ELR (cell line): ENCODE measurements at regions not wholly inside any gene's neighbourhood (a gene's known extent, or its start where the extent isn't known, plus 50 kb on each side); places are given as distances from the start of the nearest gene placed in this dataset.
"Not testable (repeated sequence)": the region's sequence is repeated elsewhere in the genome, so short reads cannot be mapped to it uniquely, and the experiment has no call there.

Experiments used
- DNase-seq: peaks from one replicate; pipeline ENCODE4 v3.0.0-alpha.2; 2015; ENCODE audit warnings: low read depth

DNA sequence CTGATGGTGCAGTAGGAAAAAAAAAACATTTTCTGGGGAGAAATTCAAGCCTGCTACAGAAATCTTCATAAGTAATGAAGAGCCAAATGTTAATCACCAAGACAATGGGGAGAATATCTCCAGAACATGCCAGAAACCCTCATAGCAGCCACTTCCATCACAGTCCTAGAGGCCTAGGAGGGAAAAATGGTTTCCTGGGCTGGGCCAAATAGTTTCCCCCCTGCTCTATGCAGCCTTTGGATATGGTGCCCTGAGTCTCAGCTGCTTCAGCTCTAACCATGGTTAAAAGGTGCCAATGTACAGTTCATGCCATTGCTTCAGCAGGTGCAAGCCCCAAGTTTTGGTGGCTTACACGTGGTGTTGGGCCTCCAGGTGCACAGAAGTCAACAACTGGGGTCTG, 113.1 kb downstream of the ZNF648 start:
- DNase-seq: no peak

- no peak for DNase-seq
Measured at GRCh38 chr1:181947441-181947840, 114.1 kb downstream of the ZNF648 start.

GRCh38 chr1:181936768-181937581, 124.5 kb downstream of the ZNF648 start:
- DNase-seq: peak; percentile 22

DNA sequence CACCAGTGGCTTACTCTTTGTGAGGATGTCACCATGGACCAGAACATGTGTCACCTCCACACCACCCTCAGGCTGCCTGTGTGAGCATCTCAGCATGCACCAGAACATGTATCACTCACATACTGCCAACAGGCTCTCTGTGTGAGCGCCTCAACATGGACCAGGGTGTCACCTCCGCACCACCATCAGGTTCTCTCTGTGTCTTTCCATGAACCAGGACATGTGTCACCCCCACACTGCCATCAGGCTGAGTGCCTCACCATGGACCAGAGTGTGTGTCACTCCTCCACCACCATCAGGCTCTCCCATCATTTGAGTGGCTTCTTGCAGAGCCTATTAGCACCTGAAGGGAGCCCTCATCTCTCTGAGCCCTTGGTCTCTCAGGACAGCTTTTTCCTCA, 125.2 kb downstream of the ZNF648 start:
- no peak for DNase-seq

GRCh38 chr1:181931873-181932272, 129.6 kb downstream of the ZNF648 start:
- DNase-seq: no peak

GRCh38 chr1:181930187-181930586, 131.3 kb downstream of the ZNF648 start:
- no peak for DNase-seq

DNA sequence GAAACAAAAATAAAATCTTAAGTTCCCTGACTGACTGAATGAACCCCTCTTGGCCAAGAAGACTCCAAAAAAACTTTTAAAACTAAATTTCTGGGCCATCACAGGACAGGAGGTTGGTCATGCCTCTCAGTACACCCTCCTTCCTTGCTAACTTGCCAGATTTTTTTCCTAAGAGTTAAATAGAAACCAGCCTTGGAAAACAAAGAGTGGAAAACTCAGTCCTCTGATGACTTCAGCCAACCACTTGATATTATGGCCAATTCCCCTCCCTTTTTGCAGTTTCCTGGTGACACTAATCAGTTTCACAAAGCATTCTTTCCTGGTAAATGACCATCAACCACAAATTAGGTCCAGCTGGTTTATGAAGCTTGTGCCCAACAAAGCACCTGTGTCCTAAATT, 134.8 kb downstream of the ZNF648 start:
- DNase-seq: no peak

- DNase-seq: not testable (repeated sequence)
Measured at GRCh38 chr1:181924034-181924433, 137.5 kb downstream of the ZNF648 start.

DNA sequence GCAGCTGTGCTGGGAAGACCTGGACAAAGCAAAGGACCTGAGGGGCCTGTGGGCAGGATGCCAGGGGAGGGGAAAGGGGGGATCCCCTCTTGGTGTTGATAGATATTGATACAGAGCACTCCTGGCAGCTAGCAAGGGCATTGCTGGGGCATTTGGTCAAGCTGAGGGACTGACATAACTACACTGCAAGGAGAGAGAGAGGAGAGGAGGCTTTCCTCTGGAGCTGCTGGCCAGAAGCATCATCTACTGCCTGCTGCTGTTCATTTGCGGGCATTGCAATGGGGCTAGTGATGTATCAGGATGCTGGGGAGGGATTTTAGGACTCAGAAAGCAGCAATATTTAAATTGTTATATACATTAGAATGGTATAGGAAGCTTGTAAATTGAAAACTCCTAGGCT, 142.0 kb downstream of the ZNF648 start:
- DNase-seq: no peak

DNA sequence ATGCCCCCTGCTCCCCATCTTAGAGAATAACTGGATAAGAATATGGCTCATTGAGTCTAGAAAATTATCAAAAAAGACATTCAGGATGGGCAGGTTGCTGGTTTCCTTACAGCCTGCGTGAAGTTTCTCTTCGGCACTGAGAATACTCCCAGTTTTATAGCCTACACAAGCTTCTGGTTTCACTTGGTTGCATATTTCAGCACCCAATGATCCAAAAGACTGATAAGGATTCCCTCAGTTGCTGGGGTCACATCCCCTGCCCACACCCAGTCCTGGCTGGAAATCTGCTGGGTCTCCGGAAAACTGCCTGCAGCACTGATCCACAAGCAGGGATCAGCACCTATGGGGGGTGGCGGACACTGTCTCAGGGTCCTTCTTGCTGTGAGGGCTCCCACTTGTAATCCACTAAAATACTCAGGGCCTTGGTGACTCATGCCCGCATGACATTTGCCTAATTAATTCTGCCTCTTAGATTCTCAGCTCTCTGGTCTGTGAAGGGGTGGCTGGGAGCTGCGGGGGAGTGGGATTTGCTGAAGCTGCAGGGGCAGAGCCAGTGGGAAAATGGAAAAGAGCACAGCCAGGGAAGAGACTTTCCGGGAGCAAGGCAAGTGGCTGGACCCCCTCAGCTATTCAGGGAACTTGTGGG, 142.5 kb downstream of the ZNF648 start:
- DNase-seq: no peak

- DNase-seq: no peak
Measured at GRCh38 chr1:181911715-181912114, 149.8 kb downstream of the ZNF648 start.

GRCh38 chr1:181910905-181911304, 150.6 kb downstream of the ZNF648 start:
- peak; percentile 0 for DNase-seq

DNA sequence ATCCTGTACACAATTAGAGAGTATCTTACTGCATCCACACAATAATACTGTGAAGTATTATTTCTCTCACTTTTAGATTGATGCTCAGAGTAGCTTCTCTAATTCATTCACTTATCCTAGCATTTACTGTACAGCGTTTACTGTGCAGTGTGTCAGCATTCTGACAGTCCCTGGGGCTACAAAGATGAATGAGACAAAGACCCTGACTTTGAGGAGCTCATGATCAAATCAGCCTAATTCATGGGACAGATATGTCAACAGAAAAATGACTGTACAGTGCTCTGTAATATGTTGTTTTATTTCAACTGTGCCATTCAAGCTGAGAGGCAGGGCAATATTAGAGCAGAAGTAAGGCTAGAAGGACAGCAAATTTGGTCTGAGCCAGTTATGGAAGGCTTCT, 152.5 kb downstream of the ZNF648 start:
- no peak for DNase-seq

DNA sequence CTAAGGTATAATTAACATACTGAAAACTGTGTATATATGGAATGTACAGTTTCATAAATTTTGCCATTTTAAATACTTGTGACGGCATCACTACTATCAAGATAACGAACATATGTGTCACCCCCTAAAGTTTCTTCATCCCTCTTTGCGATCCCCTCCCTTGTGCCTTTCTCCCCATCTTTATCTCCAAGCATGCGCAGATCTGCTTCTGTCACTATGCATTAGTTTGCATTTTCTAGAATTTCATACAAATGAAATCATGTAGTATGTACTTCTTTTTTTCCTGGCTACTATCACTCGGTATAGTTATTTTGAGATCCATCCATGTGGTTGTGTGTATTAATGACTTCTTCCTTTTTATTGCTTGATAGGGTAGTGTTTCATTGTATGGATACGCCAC, 154.9 kb downstream of the ZNF648 start:
- no peak for DNase-seq

- DNase-seq: no peak
Measured at GRCh38 chr1:181905944-181906597, 155.4 kb downstream of the ZNF648 start.

DNA sequence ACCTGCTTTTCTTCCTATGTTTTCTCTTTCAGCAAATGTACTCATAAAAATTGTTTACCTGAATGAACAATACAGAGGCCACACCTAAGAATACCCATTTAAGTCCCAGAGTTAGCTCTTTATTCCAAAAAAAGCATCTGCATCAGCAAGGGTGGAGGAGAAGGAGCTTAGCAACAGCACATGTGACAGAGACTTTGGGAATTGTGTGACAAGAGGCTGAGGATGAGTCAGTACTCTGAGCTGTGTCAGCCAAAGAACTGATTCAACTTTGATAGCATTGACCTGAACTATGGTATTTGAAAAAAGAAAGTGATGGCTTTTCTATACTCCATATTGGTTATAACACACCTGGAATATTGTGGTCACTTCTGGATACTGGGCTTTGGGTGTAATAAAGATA, 162.7 kb downstream of the ZNF648 start:
- DNase-seq: no peak

GRCh38 chr1:181896824-181897223, 164.7 kb downstream of the ZNF648 start:
- DNase-seq: no peak

DNA sequence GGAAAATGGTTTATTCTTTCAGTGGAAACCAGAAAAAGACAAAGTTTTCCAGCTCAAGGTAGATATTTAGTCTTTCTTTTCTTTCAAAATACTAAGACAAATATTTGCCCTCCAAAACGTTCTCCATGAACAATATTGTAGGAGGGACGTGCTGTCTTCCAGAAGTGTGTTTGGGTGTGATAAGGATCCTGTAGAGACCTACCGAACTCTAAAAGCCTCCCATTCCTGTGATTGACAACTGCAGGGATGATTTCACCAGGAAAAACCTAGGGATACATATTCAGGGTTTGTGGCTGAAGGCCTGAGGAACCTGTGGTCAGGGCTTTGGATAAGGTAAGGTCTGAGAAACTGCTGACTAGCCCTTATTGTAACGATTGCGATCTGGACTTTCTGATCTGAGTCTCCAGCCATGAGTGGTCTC, 167.1 kb downstream of the ZNF648 start:
- no peak for DNase-seq

GRCh38 chr1:181893937-181894336, 167.6 kb downstream of the ZNF648 start:
- DNase-seq: no peak

GRCh38 chr1:181893150-181893549, 168.4 kb downstream of the ZNF648 start:
- not testable (repeated sequence) for DNase-seq

DNA sequence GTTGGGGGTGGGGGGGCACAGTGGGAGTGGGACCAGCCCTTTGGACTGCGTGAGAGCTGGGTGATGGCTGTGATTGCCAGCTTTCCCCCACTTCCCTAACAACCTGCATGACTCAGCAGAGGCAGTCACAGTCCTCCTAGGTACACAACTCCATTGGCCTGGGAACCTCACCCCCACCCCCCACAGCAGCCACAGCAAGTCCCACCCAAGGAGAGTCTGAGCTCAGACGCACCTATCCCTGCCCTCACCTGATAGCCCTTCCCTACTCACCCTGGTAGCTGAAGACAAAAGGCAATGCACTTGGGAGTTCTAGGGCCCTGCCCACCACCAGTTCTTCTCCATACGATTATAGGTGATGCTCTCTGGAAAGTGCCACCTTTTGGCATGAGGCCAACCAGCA, 188.9 kb downstream of the ZNF648 start:
- DNase-seq: no peak

- DNase-seq: no peak
Measured at GRCh38 chr1:181863736-181864135, 197.8 kb downstream of the ZNF648 start.

DNA sequence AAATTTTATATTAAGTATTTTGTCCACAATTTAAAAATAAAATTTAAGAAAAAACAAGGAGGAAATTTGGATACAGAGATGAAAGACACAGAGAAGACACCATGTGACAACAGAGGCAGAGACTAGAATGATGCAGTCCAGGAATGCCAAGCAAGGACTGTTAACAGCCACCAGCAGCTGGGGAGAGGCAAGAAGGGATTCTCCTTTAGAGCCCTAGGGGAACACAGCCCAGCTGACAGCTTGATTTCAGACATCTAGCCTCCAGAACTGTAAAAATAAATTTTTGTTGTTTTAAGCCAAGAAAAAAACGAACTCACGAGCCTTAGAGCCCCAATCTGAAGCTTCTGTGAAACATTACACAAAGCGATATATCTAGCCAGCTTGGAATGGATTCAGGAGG, 198.5 kb downstream of the ZNF648 start:
- no peak for DNase-seq
